Pancreas (tissue), 10 donors: ENCODE measurements at regions not wholly inside any gene's neighbourhood (a gene's known extent, or its start where the extent isn't known, plus 50 kb on each side); places are given as distances from the start of the nearest gene placed in this dataset.

Experiments used
- ATAC-seq, 4 donors: fragments of 200-7000 bp; cut with Tn5 transposase; one replicate each; pipeline versions ENCODE4 v1.8.0 to v1.9.1; 2020; ENCODE audit warnings: mild to moderate bottlenecking in 4 of 4, moderate library complexity in 4 of 4
- DNase-seq, 6 donors: peaks; one replicate each; pipeline ENCODE4 v3.0.0-alpha.2; 2020
- FAIRE-seq: peaks from 2 replicates; lab custom pipeline; 2012; peaks lifted over from hg19 to GRCh38; lab: Jason Lieb, UNC
- H3K27ac ChIP-seq, 4 donors: fragments of 200-600 bp; sonication (generic); 1 replicate in 3 of 4; 2 replicates in 1 of 4; pipeline versions ENCODE4 v1.5.0 to v1.8.0; 2020
- H3K27me3 ChIP-seq, 4 donors: fragments of 200-600 bp; one replicate each; pipeline ENCODE4 v1.8.0; 2021
- H3K36me3 ChIP-seq, 3 donors: fragments of 200-600 bp; sonication (generic) in 1 of 3; one replicate each; pipeline versions ENCODE4 v1.5.0 to v1.8.0; 2020 to 2021
- H3K4me1 ChIP-seq, 3 donors: fragments of 200-600 bp; one replicate each; pipeline ENCODE4 v1.8.0; 2021
- H3K4me3 ChIP-seq, 4 donors: fragments of 200-600 bp; sonication (generic) in 2 of 4; one replicate each; pipeline versions ENCODE4 v1.5.0 to v1.8.0; 2020 to 2021
- H3K9me3 ChIP-seq, 4 donors: fragments of 200-600 bp; one replicate each; pipeline ENCODE4 v1.8.0; 2021
- WGBS, 2 donors: extraction: QIAGEN DNeasy Blood & Tissue Kit; methylation state at CpG; one replicate each; pipeline ENCODE4 v1.1.7; 2013; 5-methylcytosine and 5-hydroxymethylcytosine counted together
- intact Hi-C, 3 donors: fragments of 100-400 bp; cut with DNase I; formaldehyde crosslinking; loops; one replicate each; pipeline versions ENCODE4 v1.11.1 to v1.14.2; 2022
- TF ChIP-seq, protein P1 (sequence below), 4 donors: fragments of 200-600 bp; sonication (generic) in 3 of 4; IDR thresholded peaks; one replicate each; pipeline versions ENCODE4 v1.5.0 to v1.8.0; 2021; ENCODE audit warnings: antibody characterized with exemption in 4 of 4
- donor health status: healthy with polysubstance abuse.
- donor health status: DM: no; HTN: no; CAD: no; lungs with moderate emphysema.
- donor health status: DM: no; HTN: no; CAD: no.
- donor health status: control.
- donor health status: control.
- donor health status: Bipolar disorder and iron deficiency.
- donor health status: DM: yes; HTN: yes; CAD: no.
- donor health status: DM: no; HTN: no; CAD: no.
- donor health status: DM: no; HTN: no; CAD: no.
- donor health status: DM: yes; HTN: yes; CAD: no.

DNA sequence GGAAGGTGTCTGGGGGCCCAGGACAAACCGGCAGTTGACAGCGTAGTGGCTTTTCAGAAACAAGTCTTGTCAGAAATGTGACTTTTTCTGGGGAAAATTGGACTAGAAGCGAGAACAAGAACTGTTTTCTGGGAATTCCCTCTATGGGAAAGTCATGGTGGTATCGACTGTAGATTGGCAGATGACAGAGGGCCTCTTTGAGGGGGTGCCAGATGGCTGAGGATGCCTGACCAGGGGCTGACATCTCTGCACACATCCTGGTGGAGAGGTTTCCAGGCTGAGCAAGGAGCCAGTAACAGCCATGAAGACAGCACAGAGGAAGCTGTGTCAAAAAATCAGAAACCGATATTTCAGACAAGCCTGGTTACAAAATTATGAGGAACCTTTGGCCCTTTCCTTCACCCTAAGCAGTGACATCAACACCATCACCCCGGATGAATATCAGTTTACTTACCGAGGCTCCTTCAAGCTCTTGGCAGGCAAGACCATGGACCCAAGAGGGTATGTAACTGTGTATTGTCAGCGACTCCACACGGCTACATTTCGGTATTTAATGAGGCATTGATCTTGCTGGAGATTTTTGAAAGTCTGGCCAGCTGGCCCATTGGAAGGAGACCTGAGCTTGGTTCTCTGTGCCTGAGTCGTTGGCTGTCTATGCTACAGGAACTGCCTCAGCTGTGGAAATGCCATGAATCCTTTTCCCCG is 1525.3 kb upstream of the TMEM132C start:
- FAIRE-seq (no peak), ATAC-seq (no peak), DNase-seq (no peak)
- H3K27ac ChIP-seq: no peak overlapping the region
- H3K4me1 ChIP-seq: no peaks in the 10 kb centered on the region
- H3K36me3 ChIP-seq: no peaks in the 10 kb centered on the region
- TF ChIP-seq, protein P1, sequence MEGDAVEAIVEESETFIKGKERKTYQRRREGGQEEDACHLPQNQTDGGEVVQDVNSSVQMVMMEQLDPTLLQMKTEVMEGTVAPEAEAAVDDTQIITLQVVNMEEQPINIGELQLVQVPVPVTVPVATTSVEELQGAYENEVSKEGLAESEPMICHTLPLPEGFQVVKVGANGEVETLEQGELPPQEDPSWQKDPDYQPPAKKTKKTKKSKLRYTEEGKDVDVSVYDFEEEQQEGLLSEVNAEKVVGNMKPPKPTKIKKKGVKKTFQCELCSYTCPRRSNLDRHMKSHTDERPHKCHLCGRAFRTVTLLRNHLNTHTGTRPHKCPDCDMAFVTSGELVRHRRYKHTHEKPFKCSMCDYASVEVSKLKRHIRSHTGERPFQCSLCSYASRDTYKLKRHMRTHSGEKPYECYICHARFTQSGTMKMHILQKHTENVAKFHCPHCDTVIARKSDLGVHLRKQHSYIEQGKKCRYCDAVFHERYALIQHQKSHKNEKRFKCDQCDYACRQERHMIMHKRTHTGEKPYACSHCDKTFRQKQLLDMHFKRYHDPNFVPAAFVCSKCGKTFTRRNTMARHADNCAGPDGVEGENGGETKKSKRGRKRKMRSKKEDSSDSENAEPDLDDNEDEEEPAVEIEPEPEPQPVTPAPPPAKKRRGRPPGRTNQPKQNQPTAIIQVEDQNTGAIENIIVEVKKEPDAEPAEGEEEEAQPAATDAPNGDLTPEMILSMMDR (IDR thresholded peaks at IDR 0.05): no peak
- intact Hi-C loops: no loop called here
- no peaks in the 10 kb centered on the region for H3K27me3 ChIP-seq
- H3K9me3 ChIP-seq: no peaks in the 10 kb centered on the region
- no peak overlapping the region for H3K4me3 ChIP-seq
- WGBS, 2 donors: 84 to 86% methylated on average over 12 of the region's 12 CpGs

DNA sequence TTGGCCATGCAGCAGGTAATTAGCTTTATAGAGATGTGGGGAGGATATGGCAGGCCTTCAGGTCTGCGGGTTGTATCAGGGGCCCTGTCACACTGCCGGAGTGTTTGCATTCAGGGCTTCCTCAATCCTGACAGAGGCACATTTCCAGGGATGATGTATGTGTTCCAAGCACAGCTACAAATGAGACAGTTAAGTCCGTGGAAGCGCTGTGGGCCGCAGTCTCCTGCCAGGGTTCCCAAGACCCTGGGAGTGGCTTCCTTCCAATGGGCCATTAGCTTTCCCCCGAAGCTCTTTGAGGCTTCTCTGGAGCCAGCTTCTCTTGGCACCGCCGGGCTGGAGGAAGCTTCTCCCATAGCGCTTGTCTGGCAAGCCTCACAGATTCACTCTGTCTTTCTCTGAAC is 1524.7 kb upstream of the TMEM132C start:
- TF ChIP-seq, protein P1 (IDR thresholded peaks at IDR 0.05): no peak
- no peak overlapping the region for H3K27ac ChIP-seq
- FAIRE-seq (no peak), DNase-seq (no peak), ATAC-seq (no peak)
- H3K9me3 ChIP-seq: no peaks in the 10 kb centered on the region
- H3K4me1 ChIP-seq: no peaks in the 10 kb centered on the region
- H3K36me3 ChIP-seq: no peaks in the 10 kb centered on the region
- no peak overlapping the region for H3K4me3 ChIP-seq
- 80 to 83% methylated on average over 9 of the region's 9 CpGs for WGBS, 2 donors
- H3K27me3 ChIP-seq: no peaks in the 10 kb centered on the region
- intact Hi-C loops: no loop called here

DNA sequence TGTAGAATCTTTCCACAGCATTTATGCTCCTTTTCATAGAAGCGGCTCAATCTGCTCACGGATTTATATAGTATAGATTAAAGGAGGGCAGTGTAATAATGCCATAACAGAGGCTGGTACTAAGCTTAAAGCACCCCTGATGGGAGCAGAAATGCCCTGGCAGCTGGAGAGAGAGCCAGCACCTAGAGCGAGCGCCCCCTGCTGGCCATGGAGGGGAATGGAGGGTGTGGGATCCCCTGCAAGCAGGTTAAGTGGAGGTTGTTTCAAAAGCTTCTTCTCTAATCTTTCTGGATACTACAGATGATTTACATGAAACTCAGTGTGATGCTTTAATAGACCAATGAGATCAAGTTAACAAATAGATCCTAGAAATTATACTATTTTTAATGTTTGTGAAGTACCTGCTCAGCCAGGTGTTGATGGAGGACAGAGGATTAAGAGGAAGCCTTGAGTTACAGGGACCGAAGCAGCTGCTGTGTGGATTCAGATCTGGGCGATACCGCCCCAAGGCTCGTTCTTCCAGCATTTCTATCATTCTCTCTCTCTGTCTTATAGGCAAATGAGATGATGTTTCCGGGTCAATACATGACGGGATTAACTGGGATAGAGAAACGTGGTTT is 1519.3 kb upstream of the TMEM132C start:
- no peaks in the 10 kb centered on the region for H3K4me1 ChIP-seq
- WGBS, 2 donors: 52 to 54% methylated on average over 11 of the region's 11 CpGs
- H3K9me3 ChIP-seq: no peaks in the 10 kb centered on the region
- no peak overlapping the region for H3K27ac ChIP-seq
- peak; percentile 67 to 93 (median 78) for ATAC-seq
- H3K4me3 ChIP-seq: no peak overlapping the region
- peak; percentile 19 to 86 (median 58) for DNase-seq
- no peaks in the 10 kb centered on the region for H3K36me3 ChIP-seq
- TF ChIP-seq, protein P1 (IDR thresholded peaks at IDR 0.05): peak; percentile 87 to 96 (median 92)
- H3K27me3 ChIP-seq: no peaks in the 10 kb centered on the region
- FAIRE-seq: no peak
- intact Hi-C loops: no loop called here

DNA sequence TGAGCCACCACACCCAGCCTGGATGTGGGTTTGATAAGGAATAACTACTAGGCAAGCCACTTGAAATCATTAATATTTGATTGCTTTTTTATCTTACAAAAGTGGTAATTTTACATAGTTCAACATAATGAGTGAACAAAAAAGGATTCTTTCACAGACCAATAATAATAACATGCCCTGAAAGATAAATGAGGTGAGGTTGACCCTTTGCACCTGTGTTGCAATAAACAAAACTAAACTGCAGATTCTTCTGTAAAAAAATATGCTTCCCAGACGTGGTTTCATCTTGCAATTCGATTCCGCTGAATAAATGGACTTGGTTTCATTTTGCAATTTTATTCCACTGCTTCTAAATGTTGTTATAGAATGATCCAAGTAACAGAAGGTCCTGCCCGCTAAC is 1514.9 kb upstream of the TMEM132C start:
- Histone ChIP-seq H3K27ac (no peak overlapping the region), H3K4me3 (no peak overlapping the region), H3K9me3 (no peaks in the 10 kb centered on the region), H3K4me1 (no peaks in the 10 kb centered on the region), H3K36me3 (no peaks in the 10 kb centered on the region), H3K27me3 (no peaks in the 10 kb centered on the region)
- 55 to 64% methylated on average over 4 of the region's 4 CpGs for WGBS, 2 donors
- ATAC-seq (no peak), FAIRE-seq (no peak), DNase-seq (no peak)
- TF ChIP-seq, protein P1 (IDR thresholded peaks at IDR 0.05): no peak
- intact Hi-C loops: no loop called here

DNA sequence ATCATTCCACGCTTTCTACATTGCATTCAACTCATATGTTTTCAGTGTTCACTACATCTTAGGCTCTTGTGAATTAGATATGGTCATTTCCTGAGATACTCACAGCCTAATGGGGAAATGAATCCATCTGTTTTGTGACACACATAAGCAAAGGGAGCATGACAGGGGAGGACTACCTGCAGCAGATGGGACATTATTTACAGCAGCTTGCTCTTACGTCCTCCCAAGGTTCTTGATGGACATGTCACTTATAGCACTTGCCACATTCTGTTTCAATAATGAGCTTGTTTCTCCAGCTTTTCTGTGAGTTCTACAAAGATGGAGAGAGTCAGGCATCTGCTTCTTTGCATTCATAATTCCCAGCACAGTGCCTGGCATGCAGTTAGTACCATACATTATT is 1509.6 kb upstream of the TMEM132C start:
- Histone ChIP-seq H3K9me3 (no peaks in the 10 kb centered on the region), H3K27me3 (no peaks in the 10 kb centered on the region), H3K4me1 (no peaks in the 10 kb centered on the region), H3K27ac (no peak overlapping the region), H3K36me3 (no peaks in the 10 kb centered on the region), H3K4me3 (no peak overlapping the region)
- DNase-seq: no peak
- intact Hi-C loops: no loop called here
- no peak for FAIRE-seq
- 69% methylated on average over 2 of the region's 2 CpGs for WGBS, 2 donors
- TF ChIP-seq, protein P1 (IDR thresholded peaks at IDR 0.05): no peak
- ATAC-seq: no peak
